ENCODE measurements at regions not wholly inside any gene's neighbourhood (a gene's known extent, or its start where the extent isn't known, plus 50 kb on each side); places are given as distances from the start of the nearest gene placed in this dataset.
"Not testable (repeated sequence)": the region's sequence is repeated elsewhere in the genome, so short reads cannot be mapped to it uniquely, and the experiment has no call there.

- Histone ChIP-seq H3K4me3 (ENCODE audit: low read depth, low read length, poor library complexity, severe bottlenecking) (no peak overlapping the region), H4K20me1 (ENCODE audit: insufficient read depth, low read length) (no peaks in the 10 kb centered on the region), H3K4me2 (ENCODE audit: low read length) (no peak overlapping the region), H3K9me3 (ENCODE audit: low read length) (no peaks in the 10 kb centered on the region), H3K79me2 (ENCODE audit: insufficient read depth, low read length) (no peaks in the 10 kb centered on the region), H3F3A (ENCODE audit: insufficient read depth, low read length) (no peaks in the 10 kb centered on the region), H3K9me2 (ENCODE audit: low read depth, low read length) (no peaks in the 10 kb centered on the region), H2AFZ (ENCODE audit: low read length) (no peak overlapping the region), H3K9ac (ENCODE audit: low read length) (no peak overlapping the region), H3K4me1 (ENCODE audit: insufficient read depth, low read length, severe bottlenecking) (no peaks in the 10 kb centered on the region), H3K27me3 (ENCODE audit: insufficient read depth, low read length) (no peaks in the 10 kb centered on the region), H3K27ac (ENCODE audit: low read depth, low read length, poor library complexity, severe bottlenecking) (no peak overlapping the region), H3K36me3 (ENCODE audit: insufficient read depth, low read length) (no peaks in the 10 kb centered on the region)
- TF ChIP-seq EZH2 (IDR thresholded peaks at IDR 0.05; ENCODE audit: borderline replicate concordance, low read length): no peak
- no peak for TF ChIP-seq CTCF (IDR thresholded peaks at IDR 0.05; ENCODE audit: low read length)
Measured at GRCh38 chr9:99666571-99666970, 155.1 kb upstream of the NR4A3 start.

- not testable (repeated sequence) for H3F3A ChIP-seq (ENCODE audit: insufficient read depth, low read length); H3K79me2 ChIP-seq (ENCODE audit: insufficient read depth, low read length); H3K36me3 ChIP-seq (ENCODE audit: insufficient read depth, low read length); H3K9me2 ChIP-seq (ENCODE audit: low read depth, low read length); H3K27me3 ChIP-seq (ENCODE audit: insufficient read depth, low read length); H3K4me1 ChIP-seq (ENCODE audit: insufficient read depth, low read length, severe bottlenecking); H4K20me1 ChIP-seq (ENCODE audit: insufficient read depth, low read length); H3K4me3 ChIP-seq (ENCODE audit: low read depth, low read length, poor library complexity, severe bottlenecking); H3K9me3 ChIP-seq (ENCODE audit: low read length); H2AFZ ChIP-seq (ENCODE audit: low read length); H3K9ac ChIP-seq (ENCODE audit: low read length); H3K27ac ChIP-seq (ENCODE audit: low read depth, low read length, poor library complexity, severe bottlenecking); H3K4me2 ChIP-seq (ENCODE audit: low read length)
Measured at GRCh38 chr9:99670886-99671285, 150.8 kb upstream of the NR4A3 start.

- no peaks in the 10 kb centered on the region for H3K9me2 ChIP-seq (ENCODE audit: low read depth, low read length)
- H3K36me3 ChIP-seq (ENCODE audit: insufficient read depth, low read length): no peaks in the 10 kb centered on the region
- no peaks in the 10 kb centered on the region for H3K27me3 ChIP-seq (ENCODE audit: insufficient read depth, low read length)
- no peak overlapping the region for H3K4me2 ChIP-seq (ENCODE audit: low read length)
- H3K79me2 ChIP-seq (ENCODE audit: insufficient read depth, low read length): no peaks in the 10 kb centered on the region
- H3K9ac ChIP-seq (ENCODE audit: low read length): no peak overlapping the region
- no peaks in the 10 kb centered on the region for H3F3A ChIP-seq (ENCODE audit: insufficient read depth, low read length)
- H2AFZ ChIP-seq (ENCODE audit: low read length): no peak overlapping the region
- H3K27ac ChIP-seq (ENCODE audit: low read depth, low read length, poor library complexity, severe bottlenecking): no peak overlapping the region
- no peaks in the 10 kb centered on the region for H3K4me1 ChIP-seq (ENCODE audit: insufficient read depth, low read length, severe bottlenecking)
- H4K20me1 ChIP-seq (ENCODE audit: insufficient read depth, low read length): no peaks in the 10 kb centered on the region
- no peak for TF ChIP-seq EZH2 (IDR thresholded peaks at IDR 0.05; ENCODE audit: borderline replicate concordance, low read length)
- no peak for TF ChIP-seq CTCF (IDR thresholded peaks at IDR 0.05; ENCODE audit: low read length)
- H3K4me3 ChIP-seq (ENCODE audit: low read depth, low read length, poor library complexity, severe bottlenecking): no peak overlapping the region
- 0 out of 2 replicates have a peak, but pooled peaks cover 4% of the 10 kb centered on the region for H3K9me3 ChIP-seq (ENCODE audit: low read length)
Measured at GRCh38 chr9:99677281-99677680, 144.4 kb upstream of the NR4A3 start.

GRCh38 chr9:99678566-99678965 lies 143.1 kb upstream of the NR4A3 start:
- Histone ChIP-seq H3K9me2 (ENCODE audit: low read depth, low read length) (no peaks in the 10 kb centered on the region), H3K9ac (ENCODE audit: low read length) (no peak overlapping the region), H2AFZ (ENCODE audit: low read length) (no peak overlapping the region), H4K20me1 (ENCODE audit: insufficient read depth, low read length) (no peaks in the 10 kb centered on the region), H3K4me1 (ENCODE audit: insufficient read depth, low read length, severe bottlenecking) (no peaks in the 10 kb centered on the region), H3K4me3 (ENCODE audit: low read depth, low read length, poor library complexity, severe bottlenecking) (no peak overlapping the region), H3K4me2 (ENCODE audit: low read length) (no peak overlapping the region), H3K9me3 (ENCODE audit: low read length) (0 out of 2 replicates have a peak, but pooled peaks cover 4% of the 10 kb centered on the region), H3F3A (ENCODE audit: insufficient read depth, low read length) (no peaks in the 10 kb centered on the region), H3K27me3 (ENCODE audit: insufficient read depth, low read length) (no peaks in the 10 kb centered on the region), H3K36me3 (ENCODE audit: insufficient read depth, low read length) (no peaks in the 10 kb centered on the region), H3K79me2 (ENCODE audit: insufficient read depth, low read length) (no peaks in the 10 kb centered on the region), H3K27ac (ENCODE audit: low read depth, low read length, poor library complexity, severe bottlenecking) (no peak overlapping the region)
- TF ChIP-seq CTCF (IDR thresholded peaks at IDR 0.05; ENCODE audit: low read length): no peak
- no peak for TF ChIP-seq EZH2 (IDR thresholded peaks at IDR 0.05; ENCODE audit: borderline replicate concordance, low read length)
